ENCODE measurements at regions not wholly inside any gene's neighbourhood (a gene's known extent, or its start where the extent isn't known, plus 50 kb on each side); places are given as distances from the start of the nearest gene placed in this dataset.

GRCh38 chr2:56121995-56122394, 61.8 kb upstream of the CCDC85A start (continued):
- TF ChIP-seq RAD21 (IDR thresholded peaks at IDR 0.05 in 1 of 2, conservative IDR thresholded peaks at IDR 0.05 in 1 of 2; ENCODE audit: low read depth in 2 of 2, low read length in 2 of 2) (0 out of 4 replicates have a peak, but pooled peaks of 1 of the 2 experiments have one; percentile 4), FOSL1 (IDR thresholded peaks at IDR 0.05; ENCODE audit: insufficient read depth, low read depth, low read length) (no peak), KDM5A (IDR thresholded peaks at IDR 0.05; ENCODE audit: low read length) (no peak)

Measured in H1 (cell line).